ENCODE measurements at regions not wholly inside any gene's neighbourhood (a gene's known extent, or its start where the extent isn't known, plus 50 kb on each side); places are given as distances from the start of the nearest gene placed in this dataset.

DNA sequence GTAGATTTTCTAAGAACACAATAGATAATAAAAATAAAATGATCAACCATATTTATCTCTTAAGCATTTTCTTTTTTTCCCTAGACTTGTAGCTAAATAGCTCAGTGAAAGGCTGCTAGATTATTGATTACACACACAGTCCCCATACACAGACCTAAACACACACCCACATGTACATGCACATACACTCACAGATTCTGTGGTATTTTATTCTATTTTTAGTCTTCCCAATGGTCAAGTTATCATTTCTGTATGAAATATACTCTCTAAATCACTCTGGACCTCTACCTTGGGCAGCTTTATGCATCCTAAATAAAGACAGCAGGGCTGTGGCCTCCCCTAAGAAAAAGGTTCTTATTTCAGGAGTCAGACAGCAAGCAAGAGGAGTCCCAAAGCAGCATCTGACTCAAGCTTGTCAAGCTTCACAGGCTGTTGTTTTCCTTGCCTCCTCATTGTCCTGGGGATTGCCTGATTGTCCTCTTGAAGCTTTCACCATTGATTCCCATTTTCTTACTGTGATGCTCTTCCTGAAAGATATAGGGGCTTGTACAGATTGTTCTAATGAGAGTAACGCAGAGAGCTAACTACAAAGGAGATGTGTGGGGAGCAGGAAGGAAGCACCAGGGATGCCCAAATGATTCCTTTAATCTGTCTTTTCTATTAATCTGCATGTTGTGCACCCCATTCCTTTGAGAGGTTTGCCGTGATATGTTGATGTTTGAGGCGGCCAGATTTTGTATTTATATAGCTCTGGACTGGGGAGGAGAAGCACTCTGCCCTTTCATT, 986.5 kb downstream of the PCDH17 start:
- TF ChIP-seq CHD2 (IDR thresholded peaks at IDR 0.05; ENCODE audit: low read length, partially characterized antibody) (no peak), RXRA (IDR thresholded peaks at IDR 0.05; ENCODE audit: borderline replicate concordance, low read depth) (no peak), EZH2phosphoT487 (IDR thresholded peaks at IDR 0.05; ENCODE audit: borderline replicate concordance, low read depth) (no peak), RFX5 (IDR thresholded peaks at IDR 0.05; ENCODE audit: low read length) (no peak), RAD21 (IDR thresholded peaks at IDR 0.05; ENCODE audit: low read length) (no peak), MXI1 (IDR thresholded peaks at IDR 0.05; ENCODE audit: low read depth, low read length) (no peak), YY1 (IDR thresholded peaks at IDR 0.05; ENCODE audit: low read depth) (no peak), NFIC (IDR thresholded peaks at IDR 0.05; ENCODE audit: borderline replicate concordance) (no peak), MEF2A (IDR thresholded peaks at IDR 0.05; ENCODE audit: borderline replicate concordance, low read depth) (no peak)
- TF ChIP-seq, protein P1, sequence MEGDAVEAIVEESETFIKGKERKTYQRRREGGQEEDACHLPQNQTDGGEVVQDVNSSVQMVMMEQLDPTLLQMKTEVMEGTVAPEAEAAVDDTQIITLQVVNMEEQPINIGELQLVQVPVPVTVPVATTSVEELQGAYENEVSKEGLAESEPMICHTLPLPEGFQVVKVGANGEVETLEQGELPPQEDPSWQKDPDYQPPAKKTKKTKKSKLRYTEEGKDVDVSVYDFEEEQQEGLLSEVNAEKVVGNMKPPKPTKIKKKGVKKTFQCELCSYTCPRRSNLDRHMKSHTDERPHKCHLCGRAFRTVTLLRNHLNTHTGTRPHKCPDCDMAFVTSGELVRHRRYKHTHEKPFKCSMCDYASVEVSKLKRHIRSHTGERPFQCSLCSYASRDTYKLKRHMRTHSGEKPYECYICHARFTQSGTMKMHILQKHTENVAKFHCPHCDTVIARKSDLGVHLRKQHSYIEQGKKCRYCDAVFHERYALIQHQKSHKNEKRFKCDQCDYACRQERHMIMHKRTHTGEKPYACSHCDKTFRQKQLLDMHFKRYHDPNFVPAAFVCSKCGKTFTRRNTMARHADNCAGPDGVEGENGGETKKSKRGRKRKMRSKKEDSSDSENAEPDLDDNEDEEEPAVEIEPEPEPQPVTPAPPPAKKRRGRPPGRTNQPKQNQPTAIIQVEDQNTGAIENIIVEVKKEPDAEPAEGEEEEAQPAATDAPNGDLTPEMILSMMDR (IDR thresholded peaks at IDR 0.05): no peak
- TF ChIP-seq, protein P2, sequence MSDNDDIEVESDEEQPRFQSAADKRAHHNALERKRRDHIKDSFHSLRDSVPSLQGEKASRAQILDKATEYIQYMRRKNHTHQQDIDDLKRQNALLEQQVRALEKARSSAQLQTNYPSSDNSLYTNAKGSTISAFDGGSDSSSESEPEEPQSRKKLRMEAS (IDR thresholded peaks at IDR 0.05; ENCODE audit: low read depth): no peak
